GM18870 (cell line): ENCODE measurements at regions not wholly inside any gene's neighbourhood (a gene's known extent, or its start where the extent isn't known, plus 50 kb on each side); places are given as distances from the start of the nearest gene placed in this dataset.

ENCODE experiments used
- ATAC-seq: cut with Tn5 transposase; IDR thresholded peaks from one replicate; pipeline ENCODE4 v1.9.1; 2021; ENCODE audit warnings: moderate library complexity; ENCODE audit not compliant: unreplicated experiment

GRCh38 chr19:31553846-31554215 is 204.6 kb upstream of the TSHZ3 start:
- ATAC-seq, result no peak

- ATAC-seq, result no peak
Measured at GRCh38 chr19:31554360-31554759, 205.1 kb upstream of the TSHZ3 start.

- no peak for ATAC-seq
Measured at GRCh38 chr19:31555634-31556215, 206.5 kb upstream of the TSHZ3 start.

GRCh38 chr19:31559494-31559893 is 210.3 kb upstream of the TSHZ3 start:
- no peak for ATAC-seq

- ATAC-seq, result no peak
Measured at GRCh38 chr19:31560086-31561060, 211.1 kb upstream of the TSHZ3 start.

- no peak for ATAC-seq
Measured at GRCh38 chr19:31562966-31563612, 213.9 kb upstream of the TSHZ3 start.

- no peak for ATAC-seq
Measured at GRCh38 chr19:31567776-31568175, 218.5 kb upstream of the TSHZ3 start.

- ATAC-seq, result no peak
Measured at GRCh38 chr19:31568724-31569123, 219.5 kb upstream of the TSHZ3 start.

- no peak for ATAC-seq
Measured at GRCh38 chr19:31570718-31571117, 221.5 kb upstream of the TSHZ3 start.

GRCh38 chr19:31572102-31572975 is 223.1 kb upstream of the TSHZ3 start:
- no peak for ATAC-seq

- ATAC-seq, result no peak
Measured at GRCh38 chr19:31572976-31573298, 223.7 kb upstream of the TSHZ3 start.

GRCh38 chr19:31574251-31574973 is 225.2 kb upstream of the TSHZ3 start:
- no peak for ATAC-seq

- no peak for ATAC-seq
Measured at GRCh38 chr19:31575846-31576335, 226.7 kb upstream of the TSHZ3 start.

- ATAC-seq, result no peak
Measured at GRCh38 chr19:31578326-31578725, 229.1 kb upstream of the TSHZ3 start.

GRCh38 chr19:31583148-31583547 is 233.9 kb upstream of the TSHZ3 start:
- ATAC-seq, result no peak

GRCh38 chr19:31586282-31586681 is 237.0 kb upstream of the TSHZ3 start:
- ATAC-seq, result no peak

GRCh38 chr19:31589109-31589508 is 239.9 kb upstream of the TSHZ3 start:
- ATAC-seq, result no peak

- no peak for ATAC-seq
Measured at GRCh38 chr19:31591258-31591657, 242.0 kb upstream of the TSHZ3 start.

GRCh38 chr19:31592456-31592855 is 243.2 kb upstream of the TSHZ3 start:
- ATAC-seq, result no peak

GRCh38 chr19:31594701-31595100 is 245.5 kb upstream of the TSHZ3 start:
- ATAC-seq, result no peak
